GM19023 (cell line): ENCODE measurements at regions not wholly inside any gene's neighbourhood (a gene's known extent, or its start where the extent isn't known, plus 50 kb on each side); places are given as distances from the start of the nearest gene placed in this dataset.
"Not testable (repeated sequence)": the region's sequence is repeated elsewhere in the genome, so short reads cannot be mapped to it uniquely, and the experiment has no call there.

Experiments used
- ATAC-seq: cut with Tn5 transposase; IDR thresholded peaks from one replicate; pipeline ENCODE4 v1.9.1; 2021; ENCODE audit warnings: mild to moderate bottlenecking, moderate library complexity; ENCODE audit not compliant: unreplicated experiment

GRCh38 chr14:58751788-58752187 is 114.0 kb downstream of the DACT1 start:
- no peak for ATAC-seq

- ATAC-seq, result no peak
Observed at GRCh38 chr14:58752289-58752688, 114.5 kb downstream of the DACT1 start.

DNA sequence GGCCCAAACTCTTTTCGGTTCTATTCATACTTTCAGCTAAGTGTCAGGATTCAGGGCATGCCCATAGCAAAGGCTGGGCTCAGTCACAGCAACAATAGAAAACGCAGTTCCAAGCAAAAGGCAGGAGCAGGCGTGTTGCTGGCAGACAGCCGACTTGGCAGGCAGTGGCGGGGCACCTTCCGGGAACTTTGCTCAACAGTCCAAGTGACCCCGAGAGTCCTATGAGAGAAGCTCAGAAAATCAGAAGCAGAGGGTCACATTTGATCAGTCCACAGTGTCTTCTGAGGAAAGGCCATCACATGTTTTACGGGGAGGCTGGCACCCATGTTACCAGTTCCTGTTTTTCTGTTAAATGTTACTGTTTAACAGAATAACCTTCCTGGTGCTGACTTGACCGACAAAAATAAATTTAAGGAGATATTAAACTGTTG is 115.0 kb downstream of the DACT1 start:
- ATAC-seq, result no peak

GRCh38 chr14:58755031-58755925 is 117.5 kb downstream of the DACT1 start:
- no peak for ATAC-seq

DNA sequence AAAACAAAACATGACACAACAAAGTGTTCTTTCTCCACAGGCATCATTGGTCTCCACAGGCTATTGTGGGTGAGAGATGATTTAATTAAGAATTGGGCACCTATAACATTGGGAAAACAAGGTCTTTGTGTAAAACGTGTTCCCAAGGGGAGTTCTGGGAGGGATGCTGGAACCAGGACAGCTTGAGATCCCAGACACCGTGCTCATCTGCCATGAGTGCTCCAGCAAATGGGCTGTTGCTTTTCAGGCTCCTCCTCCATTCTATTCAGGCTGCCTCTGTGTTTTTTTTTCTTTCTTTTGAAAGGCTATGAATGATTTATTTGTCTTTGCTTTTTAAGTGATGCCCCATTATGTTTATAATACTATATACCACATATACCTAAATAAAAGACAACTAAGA is 122.4 kb downstream of the DACT1 start:
- no peak for ATAC-seq

DNA sequence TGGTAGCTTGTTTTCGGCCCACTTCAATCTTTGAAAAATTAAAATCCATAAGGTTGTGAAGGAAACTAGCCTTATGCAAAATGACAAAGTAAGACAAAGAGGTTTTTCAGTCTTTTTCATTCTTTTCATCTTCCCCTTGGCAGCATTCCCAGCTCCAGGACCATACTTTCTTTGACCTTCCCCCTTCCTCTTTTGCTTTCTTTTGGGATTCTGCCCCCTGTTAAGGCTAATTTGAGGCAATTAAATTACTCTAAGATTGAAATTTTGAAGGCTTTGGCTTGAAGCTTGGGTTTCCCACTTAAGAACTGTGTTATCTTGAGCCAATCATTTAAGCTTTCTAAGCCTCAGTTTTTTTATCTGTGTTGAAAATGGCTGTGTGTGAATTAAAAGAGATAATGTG is 124.9 kb downstream of the DACT1 start:
- ATAC-seq, result no peak

- no peak for ATAC-seq
Observed at GRCh38 chr14:58763210-58763609, 125.4 kb downstream of the DACT1 start.

DNA sequence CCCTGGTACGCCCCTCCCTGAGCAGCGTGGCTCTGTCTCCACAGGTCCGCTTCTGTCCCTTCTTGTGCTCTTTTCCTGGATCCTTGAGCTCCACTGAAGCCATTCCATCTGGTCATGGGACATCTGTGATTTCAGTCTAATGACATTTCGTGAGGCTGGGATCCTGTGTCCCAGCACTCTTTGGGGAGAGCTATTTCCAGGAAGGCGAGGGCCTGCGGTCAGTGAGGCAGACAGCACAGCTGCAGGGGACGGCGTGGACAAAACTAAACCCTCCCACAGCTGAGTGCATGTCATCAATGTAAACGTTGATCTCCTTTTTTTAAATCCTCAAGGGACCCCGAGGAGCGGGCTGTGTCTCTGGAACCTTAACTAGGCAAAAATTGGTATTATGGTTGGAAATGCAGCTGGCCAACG is 127.7 kb downstream of the DACT1 start:
- no peak for ATAC-seq

DNA sequence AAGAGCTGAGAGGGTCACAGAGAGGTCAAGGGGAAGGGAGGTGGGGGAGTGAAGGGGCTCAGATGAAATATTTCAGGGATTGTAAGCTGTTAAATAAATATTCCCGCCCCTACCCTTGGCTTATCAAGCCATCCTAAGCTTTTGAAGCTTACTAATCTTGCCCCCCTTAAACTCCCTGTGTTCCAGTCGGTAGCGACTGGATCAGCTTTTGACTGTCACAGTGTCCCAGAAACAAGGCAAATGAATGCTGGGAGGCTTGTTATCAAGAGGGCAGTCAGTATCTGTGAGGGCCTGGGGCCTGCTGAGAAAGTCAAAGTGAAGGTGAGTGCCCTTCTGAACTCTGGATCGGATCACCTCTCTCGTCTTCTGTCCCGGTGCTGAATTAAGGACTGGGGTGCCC is 128.1 kb downstream of the DACT1 start:
- no peak for ATAC-seq

GRCh38 chr14:58769011-58769643 is 131.4 kb downstream of the DACT1 start:
- ATAC-seq, result no peak

GRCh38 chr14:58769771-58770170 is 132.0 kb downstream of the DACT1 start:
- ATAC-seq, result no peak

GRCh38 chr14:58770491-58770982 is 132.8 kb downstream of the DACT1 start:
- no peak for ATAC-seq

DNA sequence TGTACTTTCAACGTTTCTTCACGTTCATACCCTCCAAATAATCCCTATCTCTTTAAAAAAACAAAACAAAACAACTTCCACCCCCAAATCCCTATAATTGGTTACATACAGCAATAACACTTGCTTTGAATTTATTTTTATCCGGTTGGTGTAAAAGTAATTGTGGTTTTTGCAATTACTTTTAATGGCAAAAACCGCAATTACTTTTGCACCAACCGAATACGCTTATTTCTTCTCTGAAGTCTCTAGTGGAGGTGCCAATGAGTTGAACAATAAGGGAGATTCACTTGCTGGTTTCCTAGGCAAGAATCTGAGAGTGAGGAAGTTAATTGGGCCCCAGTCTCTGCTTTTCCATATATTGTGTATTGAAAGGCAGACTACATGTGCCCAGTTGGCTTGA is 133.3 kb downstream of the DACT1 start:
- no peak for ATAC-seq

DNA sequence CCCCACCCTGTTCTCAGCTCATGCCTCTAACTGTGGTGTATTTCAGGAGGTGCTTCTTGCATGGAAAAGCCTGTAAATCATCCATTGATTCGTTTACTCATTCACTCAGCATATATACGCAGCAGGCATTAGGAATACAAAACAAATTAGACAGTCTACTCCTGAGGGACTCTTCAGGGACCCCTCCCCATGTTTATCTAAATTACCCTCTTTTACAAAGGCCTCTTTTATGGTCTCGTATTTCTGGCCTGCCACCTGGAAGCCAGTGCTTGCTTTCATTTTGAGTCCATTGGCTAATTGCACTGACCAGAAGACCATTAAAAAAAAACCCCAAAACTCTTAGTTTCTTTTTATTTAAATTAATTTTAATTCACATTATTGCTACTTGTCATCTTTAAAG is 134.4 kb downstream of the DACT1 start:
- ATAC-seq, result no peak

- no peak for ATAC-seq
Observed at GRCh38 chr14:58772794-58773620, 135.2 kb downstream of the DACT1 start.

GRCh38 chr14:58774531-58774930 is 136.8 kb downstream of the DACT1 start:
- no peak for ATAC-seq

DNA sequence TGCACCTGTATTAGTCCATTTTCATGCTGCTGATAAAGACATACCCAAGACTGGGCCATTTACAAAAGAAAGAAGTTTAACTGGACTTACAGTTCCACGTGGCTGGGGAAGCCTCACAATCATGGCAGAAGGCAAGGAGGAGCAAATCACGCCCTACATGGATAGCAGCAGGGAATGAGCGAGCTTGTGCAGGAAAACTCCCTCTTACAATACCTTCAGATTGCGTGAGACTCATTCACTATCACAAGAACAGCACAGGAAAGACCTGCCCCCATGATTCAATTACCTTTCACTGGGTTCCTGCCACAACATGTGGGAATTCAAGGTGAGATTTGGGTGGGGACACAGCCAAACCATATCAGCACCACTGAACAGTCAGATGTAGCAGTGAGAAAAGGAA is 137.4 kb downstream of the DACT1 start:
- ATAC-seq, result not testable (repeated sequence)

GRCh38 chr14:58776516-58776915 is 138.8 kb downstream of the DACT1 start:
- ATAC-seq, result no peak

DNA sequence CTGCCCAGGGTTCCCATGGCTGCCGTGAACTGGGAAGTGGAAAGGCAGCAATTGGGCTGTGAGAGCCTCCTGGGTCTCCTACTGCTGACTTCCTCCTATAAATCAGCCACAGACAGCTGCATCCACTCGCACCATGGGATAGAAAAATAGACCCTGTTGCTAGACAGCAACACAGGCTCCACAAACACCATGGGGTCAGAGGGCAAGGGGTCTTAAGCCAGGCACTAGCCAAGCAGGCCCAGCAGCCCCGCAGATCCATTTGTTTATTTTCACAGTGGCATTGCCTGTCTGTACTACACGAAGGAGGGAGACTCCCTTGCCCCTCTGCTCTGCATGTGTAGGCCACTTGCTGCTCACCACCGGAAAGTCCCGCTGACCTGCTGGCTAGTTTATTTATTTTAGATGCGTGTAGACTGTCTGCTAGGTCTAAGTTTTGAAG is 139.8 kb downstream of the DACT1 start:
- peak; percentile 63 for ATAC-seq

DNA sequence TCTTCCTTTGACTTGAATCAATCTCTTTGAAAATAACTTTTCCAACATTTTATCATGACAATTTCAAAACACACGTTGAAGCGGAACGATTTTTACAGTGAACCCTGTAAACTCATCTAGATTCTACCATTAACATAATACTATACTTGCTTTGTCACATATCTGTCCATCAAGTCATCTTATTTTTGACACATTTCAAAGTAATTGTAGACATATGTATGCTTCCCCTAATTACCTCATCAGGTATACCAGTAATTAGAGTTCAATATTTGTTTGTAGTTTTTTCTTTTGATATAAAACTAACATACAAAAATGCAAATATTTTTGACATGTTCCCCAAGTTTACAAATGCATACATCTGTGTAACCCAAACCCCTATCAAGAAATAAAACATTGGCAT is 140.4 kb downstream of the DACT1 start:
- ATAC-seq, result no peak

GRCh38 chr14:58779376-58779775 is 141.6 kb downstream of the DACT1 start:
- no peak for ATAC-seq
